ENCODE measurements at regions not wholly inside any gene's neighbourhood (a gene's known extent, or its start where the extent isn't known, plus 50 kb on each side); places are given as distances from the start of the nearest gene placed in this dataset.
"Not testable (repeated sequence)": the region's sequence is repeated elsewhere in the genome, so short reads cannot be mapped to it uniquely, and the experiment has no call there.

DNA sequence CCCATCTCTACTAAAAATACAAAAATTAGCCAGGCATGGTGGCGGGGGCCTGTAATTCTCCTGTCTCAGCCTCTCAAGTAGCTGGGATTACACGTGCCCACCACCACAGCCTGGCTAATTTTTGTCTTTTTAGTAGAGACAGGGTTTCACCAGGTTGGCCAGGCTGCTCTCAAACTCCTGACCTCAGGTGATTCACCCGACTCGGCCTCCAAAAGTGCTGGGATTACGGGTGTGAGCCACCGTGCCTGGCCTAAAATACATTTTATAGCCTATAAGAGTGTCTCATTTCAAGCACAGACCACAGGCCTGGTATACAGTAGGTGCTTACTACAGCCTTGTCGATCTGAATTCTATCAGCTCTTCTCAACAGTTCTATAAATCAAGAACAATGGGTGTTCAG lies 139.5 kb upstream of the USP29 start:
- not testable (repeated sequence) for ATAC-seq

DNA sequence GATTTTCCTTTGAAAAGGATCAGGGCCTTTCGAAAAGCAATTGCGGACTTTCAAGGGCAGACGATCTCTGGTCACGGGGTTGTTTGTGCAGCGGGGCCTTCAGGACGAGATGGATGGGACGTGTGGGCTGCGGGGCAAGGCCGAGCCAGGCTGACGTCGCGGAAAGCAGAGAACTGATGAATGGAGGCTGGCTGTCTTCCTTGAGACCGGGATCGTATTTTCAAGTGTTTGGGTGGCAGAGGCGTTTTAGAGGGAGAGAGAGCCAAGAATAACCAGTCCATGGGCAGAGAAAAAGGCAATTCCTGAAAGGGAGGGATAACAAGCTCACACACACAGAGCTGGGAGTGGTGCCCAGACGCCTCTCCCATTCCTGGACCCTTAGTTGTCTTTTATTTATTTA lies 138.9 kb upstream of the USP29 start:
- ATAC-seq: no peak

DNA sequence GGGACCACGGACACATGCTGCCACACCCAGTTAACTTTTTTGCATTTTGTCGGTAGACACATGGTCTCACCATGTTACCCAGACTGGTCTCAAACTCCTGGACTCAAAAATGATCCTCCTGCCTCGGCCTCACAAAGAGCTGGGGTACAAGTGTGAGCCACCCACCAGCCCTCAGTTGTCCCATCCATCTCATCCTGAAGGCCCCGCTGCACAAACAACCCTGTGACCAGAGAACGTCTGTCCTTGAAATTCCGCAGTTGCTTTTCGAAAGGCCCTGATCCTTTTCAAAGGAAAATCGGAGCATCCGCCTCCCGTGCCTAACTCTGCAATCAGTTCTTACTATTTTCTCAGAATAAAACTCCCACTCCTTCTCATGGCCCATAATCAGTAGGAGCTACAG lies 138.3 kb upstream of the USP29 start:
- ATAC-seq: not testable (repeated sequence)

DNA sequence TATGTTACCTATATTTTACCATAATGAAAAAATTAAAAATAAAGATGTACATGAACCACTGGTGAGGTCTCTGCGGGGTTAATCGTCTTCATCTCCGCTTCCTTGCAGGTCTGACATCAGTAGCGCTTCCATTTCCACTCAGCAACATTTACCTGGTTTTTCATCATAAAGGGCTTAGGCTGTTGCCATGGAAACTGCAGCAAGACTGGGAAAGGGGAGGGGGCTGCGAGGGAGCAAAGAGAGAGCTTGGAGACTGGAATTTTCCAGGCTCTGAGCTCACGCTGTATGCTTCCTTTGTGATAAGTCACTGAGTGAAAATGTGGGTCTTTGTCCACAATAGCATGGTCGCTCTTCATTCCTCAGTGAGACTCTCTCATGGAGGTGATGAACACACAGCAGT lies 136.6 kb upstream of the USP29 start:
- no peak for ATAC-seq

DNA sequence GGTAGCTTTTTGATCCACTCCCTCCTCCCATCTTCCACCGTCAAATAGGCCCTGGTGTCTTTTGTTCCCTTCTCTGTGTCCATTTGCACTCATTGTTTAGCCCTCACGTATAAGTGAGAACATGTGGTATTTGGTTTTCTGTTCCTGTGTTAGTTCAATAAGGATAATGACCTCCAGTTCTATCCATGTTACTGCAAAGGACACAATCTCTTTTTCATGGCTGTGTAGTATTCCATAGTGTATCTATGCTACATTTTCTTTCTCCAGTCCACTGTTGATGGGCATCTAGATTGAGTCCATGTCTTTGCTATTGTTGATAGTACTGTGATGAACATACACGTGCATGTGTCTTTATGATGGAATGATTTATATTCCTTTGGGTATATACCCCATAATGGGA lies 136.0 kb upstream of the USP29 start:
- ATAC-seq: no peak

DNA sequence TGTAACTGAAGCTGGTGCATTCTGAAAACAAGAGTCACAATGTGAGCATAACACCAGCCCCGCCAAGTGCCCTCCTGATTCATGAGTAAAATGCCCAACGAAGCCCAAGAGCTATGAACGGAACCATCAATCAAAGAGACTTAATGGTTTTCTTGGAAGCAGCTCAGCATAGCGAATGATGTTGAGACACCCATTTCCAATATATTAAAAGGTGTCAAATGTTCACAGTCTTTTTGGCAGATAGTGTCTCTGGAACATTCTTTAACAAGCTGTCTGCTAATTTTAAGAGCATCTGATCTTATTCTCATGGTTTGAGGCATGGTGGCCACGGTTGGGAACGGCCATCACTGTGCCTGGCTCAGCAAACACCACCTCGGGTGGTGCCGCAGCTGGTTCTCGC lies 133.4 kb upstream of the USP29 start:
- ATAC-seq: no peak

DNA sequence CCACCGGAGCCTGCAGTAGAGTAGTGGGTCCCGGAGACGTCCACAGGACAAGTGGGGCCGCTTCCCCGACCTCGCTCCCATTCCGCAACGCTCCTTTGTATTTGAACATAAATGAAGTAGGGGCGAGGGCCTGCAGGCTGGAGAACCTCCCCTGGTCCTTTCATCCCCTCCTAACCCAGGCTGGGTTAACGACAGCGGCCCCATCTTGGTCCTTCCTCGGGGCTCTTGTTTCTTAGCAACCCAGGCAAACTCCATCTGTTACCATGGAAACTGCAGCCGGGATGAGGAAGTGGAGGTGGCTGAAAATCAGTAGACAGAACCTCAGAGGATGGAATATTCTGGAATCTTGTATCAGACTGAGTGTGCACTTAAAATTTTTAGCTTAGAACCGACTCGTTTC lies 132.6 kb upstream of the USP29 start:
- ATAC-seq: no peak

DNA sequence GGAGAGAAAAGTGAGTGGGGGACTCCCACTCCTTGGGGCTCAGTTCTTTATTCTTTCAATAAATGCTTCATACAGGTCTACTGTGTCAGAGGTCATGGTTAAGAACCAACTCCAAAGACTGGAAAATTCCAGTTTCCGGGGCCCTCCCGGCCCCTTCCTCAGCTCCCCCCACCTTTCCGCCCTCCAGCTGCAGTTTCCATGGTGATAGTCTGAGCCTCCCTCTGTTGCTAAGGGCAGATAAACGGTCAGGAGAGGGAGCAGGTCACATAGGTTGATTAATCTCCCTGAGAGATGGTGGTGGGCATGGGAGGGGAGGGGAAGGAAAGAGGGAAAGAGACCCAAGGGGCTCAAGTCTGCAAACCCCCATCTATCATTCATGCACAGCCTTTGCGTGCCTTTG lies 131.5 kb upstream of the USP29 start:
- ATAC-seq: no peak

DNA sequence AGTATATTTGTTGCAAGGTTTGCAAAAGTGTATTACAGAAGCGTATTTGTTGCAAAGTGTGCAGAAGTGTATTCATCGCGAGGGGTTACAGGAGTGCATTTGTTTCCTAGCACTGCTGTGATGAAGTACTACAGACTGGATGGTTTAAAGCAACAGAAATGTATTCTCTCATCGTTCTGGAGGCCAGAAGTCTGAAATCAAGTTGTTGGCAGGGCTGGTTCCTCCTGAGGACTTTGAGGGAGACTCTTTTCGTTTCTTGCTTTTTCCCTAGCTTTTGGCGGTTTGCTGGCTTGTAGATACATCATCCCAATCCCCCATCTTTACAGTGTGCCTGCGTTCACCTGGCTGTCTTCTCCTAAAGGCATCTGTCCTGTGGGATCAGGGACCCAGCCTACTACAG lies 127.9 kb upstream of the USP29 start:
- ATAC-seq: no peak

DNA sequence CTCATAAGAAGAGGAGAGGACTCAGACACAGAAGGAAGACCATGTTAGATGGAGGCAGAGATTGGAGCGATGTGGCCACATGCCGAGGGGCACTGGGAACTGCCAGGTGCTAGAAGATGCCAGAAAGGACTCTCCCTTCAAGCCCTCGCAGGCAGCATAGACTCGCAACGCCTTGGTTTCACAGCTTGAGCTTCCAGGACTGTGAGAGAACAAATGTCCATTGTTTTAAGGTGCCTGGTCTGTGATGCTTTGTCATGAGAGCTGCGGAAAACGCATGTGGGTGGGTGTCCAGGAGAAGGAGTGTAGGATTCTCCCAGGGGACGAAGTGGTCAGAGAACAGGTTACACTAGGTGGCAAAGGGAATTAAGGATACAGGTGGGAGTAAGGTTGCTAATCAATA lies 125.9 kb upstream of the USP29 start:
- no peak for ATAC-seq

DNA sequence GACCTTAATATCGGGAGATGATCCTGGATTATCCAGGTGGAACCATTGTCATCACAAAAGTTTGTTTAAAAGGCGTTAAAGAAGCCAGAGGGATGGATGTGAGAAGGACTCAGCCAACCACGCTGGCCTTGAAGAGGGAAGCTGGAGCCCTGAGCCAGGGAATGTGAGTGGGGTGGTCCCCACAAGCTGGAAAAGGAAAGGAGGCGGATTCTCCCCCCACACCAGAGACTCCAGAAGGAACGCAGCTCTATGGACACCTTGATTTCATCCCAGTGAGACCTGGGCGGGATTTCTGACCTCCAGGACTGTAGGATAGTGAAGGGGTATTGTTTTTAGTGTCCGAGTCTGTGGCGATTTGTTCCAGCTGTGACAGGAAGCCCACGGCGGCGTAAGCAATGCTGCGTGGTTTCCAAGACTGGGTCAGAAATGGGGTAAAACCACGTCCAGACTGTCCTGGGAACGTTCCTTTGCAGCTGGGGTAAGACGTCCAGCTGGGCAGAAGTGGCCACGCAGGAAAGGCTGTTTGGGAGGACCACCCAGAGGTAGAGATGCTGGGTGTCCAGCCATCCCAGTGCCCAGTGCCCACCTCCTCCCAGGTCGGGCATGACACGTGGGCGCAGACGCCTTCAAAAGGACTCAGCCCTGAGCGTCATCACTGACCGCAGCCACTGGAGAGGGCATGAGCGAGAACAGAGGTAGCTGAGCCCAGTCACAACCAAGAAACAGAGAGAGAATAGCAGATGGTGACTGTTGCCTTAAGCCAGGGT lies 125.4 kb upstream of the USP29 start:
- ATAC-seq: no peak

DNA sequence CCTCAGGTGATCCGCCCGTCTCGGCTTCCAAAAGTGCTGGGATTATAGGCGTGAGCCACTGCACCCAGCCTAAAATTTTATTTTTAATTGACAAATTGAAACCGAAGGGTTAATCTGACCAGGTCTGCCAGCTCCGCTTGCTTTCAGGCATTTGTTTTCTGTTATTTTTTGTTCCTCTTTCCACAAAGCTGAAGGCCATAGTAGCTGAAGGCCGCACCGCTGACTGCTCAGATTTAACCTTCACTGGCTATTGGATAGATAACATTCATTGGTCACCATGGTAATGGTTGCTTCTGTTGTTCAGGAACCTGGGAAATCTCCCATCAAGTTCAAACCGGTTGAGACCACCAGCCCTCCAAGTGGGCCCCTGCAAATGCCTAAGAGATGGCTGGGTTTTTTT lies 124.5 kb upstream of the USP29 start:
- ATAC-seq: no peak

DNA sequence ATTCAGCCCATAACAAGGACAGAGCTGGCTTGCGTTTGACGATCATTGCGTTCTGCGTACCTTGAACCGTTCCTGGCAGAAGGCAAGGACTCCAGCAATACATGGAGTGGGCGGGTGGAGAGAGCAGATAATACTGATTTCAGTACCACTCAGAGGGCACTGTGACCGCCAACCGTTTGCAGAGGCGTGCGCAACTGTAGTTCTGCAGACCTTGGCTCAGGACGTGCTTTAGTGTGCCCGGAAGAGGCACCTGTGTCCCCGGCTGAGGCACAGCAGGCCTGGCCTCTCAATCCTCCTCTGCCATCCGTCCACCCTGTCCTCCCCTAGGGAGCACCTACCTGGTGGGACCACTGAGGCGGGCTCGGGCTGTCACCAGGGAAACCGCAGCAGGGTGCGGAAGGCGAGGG lies 117.6 kb upstream of the USP29 start:
- ATAC-seq: no peak

DNA sequence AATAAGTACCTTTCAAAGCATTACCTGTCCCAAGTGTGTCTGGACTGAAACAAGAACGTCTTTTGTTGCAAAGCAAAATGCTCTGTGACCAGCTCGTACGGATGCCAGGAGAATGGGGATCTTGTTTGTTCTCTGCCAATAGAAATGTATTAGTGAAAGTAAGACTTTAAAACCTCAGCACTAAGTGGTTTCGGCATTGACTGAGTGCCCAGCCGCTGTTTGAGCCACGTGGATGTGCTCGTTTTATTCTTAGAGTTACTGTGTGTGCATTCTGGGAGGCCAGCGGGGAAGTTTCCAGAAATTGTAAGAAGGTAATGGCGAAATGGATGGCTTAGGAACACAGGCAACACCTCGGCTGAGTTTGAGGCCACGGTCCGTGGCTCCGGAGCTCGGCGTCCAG lies 117.1 kb upstream of the USP29 start:
- ATAC-seq: no peak

DNA sequence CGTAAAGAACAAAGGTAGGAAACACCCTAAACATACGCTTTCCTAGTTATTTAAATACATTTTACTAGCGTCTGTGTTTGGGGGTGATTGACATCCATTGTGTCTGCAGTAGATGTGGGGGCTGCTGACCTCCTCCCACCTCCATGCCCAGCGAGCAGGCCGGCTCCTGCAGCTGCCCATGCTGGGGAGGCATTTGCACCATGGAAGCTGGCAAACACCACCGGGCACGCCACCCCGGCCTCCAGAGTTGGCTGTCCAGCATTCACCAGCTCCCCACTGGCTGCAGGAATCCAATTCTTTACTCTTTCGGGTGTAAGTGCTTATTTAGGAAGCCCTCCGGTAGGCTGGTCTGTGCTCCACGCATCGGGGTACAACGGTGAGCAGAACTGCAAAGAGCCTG lies 115.4 kb upstream of the USP29 start:
- no peak for ATAC-seq

DNA sequence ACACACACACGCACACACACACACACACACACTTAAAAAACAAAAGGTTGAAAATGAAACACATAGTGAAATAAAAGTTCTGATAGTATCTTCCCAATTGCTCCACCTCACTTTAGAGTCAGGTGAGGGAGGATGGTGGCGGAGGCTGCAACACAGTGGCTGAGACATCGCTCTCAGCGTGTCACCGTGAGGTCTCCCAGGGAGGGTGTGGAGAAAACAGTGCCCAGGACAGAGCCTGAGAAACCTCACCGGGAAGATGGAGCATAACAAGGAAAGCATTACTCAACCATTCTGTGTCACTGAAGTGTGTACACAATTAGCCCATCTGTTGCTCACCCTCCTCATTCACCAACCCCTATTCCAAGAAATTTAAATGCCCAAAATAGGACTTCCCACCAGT lies 111.4 kb upstream of the USP29 start:
- ATAC-seq: no peak

DNA sequence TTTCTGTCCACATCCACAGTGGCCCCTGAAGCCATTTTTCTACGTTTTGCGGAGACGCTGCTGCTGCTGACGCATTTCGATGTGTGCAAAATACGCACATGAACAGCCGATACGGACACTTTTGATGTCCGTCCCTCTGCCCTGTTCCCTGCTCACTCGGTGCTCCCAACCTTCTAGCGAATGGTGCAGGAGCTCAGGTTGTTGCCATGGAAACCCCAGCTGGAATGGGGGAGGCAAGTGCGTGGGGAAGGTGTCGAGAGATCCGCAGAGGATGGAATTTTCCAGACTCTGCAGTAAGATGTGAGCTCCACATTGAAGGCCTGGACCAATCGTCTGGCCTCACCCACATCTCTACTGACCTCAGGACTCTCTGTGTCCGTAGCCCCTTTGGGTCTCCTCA lies 109.2 kb upstream of the USP29 start:
- no peak for ATAC-seq

DNA sequence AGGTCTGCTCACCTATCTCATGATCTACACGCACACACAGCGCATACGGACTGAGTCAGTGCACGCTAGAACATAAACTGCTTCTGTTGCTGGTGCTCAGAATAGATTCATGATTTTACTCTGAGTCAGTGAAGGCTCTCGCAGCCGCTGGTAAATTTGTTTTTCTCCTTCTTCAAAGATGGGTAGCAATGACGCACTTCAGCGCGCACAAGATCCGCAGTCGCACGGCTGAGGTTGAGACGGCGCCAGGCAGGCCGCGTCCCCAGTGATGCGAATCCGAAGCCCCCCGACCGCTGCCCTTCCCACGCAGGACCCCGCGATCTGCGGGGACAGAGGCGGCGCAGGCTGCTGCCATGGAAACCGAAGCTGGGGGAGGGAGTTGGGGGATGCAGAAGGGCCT lies 103.7 kb upstream of the USP29 start:
- ATAC-seq: no peak

DNA sequence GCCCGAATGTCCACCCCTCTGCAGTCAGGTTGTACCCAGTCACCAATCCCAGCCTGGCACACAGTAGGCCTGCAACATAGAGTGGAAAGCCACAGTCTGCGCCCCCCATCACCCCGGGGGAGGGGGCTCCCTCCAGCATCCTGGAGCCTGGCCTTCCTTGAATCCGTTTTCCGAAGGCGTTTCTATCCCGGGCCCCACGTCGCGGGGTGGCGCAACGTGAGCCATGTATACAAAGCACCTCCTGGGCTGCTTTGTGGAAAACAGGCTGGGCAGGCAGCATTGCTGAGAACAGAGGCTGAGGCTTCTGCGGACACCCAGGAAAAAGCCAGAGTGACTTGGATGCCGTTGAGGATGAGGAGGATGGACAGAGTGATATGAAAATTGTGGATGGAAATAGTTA lies 103.3 kb upstream of the USP29 start:
- no peak for ATAC-seq

DNA sequence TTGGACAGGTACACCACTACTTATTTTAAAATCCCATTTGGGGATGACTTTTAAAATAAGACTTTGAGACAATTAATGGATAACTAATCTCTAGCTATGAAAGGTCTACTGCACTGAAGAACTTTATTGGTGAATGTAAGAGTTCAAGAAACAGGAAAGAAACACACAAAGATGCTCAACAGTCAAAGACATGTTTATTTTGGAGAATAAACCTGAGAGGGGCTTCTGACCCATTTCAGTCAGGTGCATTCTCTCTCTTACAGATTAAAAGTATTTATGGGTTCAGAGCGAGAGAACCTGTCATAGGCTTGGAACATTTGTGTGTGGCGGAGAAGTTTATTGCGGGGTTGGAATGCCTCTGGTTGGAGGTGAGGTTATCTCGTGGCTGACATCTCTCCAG lies 94.3 kb upstream of the USP29 start:
- ATAC-seq: no peak

DNA sequence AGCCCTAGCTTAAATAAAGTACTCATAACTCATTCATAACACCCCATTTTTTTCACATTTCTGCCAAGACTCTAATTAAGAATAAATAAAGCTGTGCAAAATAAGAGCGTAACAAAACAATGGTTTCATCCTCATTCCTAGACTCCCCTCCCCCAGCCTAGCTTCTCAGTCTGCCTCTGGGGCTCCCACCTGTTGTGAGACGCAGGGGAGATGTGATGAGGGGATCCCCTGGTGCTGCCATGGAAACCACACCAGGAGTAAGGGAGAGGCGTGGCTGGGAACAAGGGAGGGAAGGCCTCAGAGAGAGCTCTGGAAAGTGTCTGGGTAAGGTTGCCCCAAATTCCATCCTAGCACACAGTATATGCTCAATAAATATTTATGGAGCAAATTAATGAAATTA lies 93.3 kb upstream of the USP29 start:
- ATAC-seq: no peak

DNA sequence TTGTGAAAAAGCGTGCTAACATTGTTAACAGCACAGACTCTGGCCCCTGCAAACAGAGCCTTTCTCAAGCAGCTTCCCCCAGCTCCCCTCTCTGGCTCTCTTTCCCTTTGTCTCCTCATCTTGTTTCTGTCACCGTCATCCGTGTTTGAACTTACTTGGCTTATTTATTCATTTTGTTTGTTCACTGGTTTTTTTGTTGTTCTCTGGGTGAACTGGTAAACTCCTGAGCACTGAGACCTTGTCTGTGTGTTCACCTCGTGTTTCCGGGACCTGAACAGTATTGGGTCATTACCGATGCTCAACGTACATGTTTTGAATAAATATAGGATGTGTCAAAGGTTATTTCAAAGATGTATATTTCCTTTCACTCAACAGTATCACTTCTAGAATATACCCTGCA lies 92.4 kb upstream of the USP29 start:
- no peak for ATAC-seq

DNA sequence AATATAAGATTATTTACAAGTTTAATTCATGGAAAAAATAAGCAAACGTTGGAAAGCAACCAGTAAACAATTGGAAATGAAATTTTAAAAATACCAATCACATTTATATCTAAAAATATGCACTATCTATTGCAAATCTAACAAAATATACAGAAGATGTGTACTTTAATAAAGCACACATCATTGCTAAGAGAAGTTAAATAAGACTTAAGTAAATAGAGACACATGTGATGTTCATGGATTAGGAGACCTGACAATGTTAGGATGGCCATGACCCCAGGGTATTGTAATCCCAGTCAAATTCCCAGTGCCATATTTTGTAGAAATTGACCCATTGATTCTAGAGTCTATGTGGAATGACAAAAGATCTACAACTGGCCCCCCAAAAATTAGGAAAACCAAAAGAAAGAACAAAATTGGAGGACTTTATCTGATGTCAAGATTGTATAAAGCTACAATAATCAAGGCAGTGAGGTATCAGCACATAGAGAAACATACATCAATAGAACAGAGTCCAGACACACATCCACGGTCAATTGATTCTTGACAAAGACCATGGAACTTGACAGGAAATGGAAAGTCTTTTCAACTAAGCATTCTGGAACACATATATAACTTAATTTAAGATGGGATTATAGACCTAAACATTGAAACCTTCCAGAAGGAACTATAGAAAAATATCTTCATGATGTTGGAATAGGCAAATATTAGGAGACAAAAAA lies 90.8 kb upstream of the USP29 start:
- ATAC-seq: no peak

DNA sequence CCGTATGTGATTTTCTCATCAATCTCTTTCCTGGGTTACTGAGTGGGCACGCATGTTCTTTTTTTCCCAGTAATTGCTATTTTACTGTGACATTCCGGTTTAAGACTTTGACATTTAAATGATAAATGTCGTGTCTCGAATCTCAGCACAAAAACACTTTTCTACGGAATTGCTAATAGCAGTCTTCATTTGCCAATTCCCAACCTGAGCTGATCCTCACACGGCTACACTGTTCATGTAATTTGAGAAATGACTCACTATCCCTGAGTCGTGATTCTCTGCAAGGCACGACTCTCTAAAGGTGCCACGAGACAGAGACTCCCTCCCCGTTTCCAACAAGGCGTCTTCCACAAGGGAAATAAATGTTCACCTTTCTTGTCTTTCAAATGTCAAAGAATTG lies 88.7 kb upstream of the USP29 start:
- ATAC-seq: no peak

DNA sequence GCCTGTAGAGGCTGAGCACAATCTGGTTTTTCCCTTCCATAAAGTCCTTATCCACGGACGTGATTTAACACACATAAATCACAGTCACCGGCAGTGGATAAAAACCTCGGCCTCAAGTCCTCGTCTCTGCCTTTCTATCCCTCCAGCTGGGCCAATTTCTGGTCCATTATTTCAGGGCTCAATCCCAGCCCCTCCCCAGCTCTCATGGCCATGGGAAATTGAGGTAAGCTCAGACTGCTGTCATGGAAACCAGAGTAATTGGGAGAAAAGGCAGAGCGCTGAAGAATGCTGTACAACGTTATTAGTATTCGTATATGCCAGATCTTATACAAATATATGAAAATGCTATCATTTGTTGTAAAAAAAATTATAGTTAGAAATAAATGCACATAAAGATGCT lies 86.2 kb upstream of the USP29 start:
- ATAC-seq: no peak

Measured in esophagus mucosa (tissue), 1 donor.